B cell (primary cell): ENCODE measurements at regions not wholly inside any gene's neighbourhood (a gene's known extent, or its start where the extent isn't known, plus 50 kb on each side); places are given as distances from the start of the nearest gene placed in this dataset.

ENCODE experiments used
- ATAC-seq: fragments of 200-7000 bp; cut with Tn5 transposase; one replicate; pipeline ENCODE4 v1.10.0; 2021; ENCODE audit warnings: low read depth, mild to moderate bottlenecking, moderate number of reproducible peaks, moderate library complexity
- CTCF ChIA-PET: fragments of 350-600 bp; sonication (Branson Sonifier 250); formaldehyde crosslinking; loops from one replicate; lab custom pipeline; 2021; ENCODE audit warnings: antibody characterized with exemption, inconsistent platforms; lab: Charles Lee
- POLR2A ChIA-PET: fragments of 350-600 bp; sonication (Branson Sonifier 250); formaldehyde crosslinking; loops from one replicate; lab custom pipeline; 2021; ENCODE audit warnings: antibody characterized with exemption; lab: Charles Lee
- DNase-seq: peaks from one replicate; pipeline ENCODE4 v3.0.0; 2013
- H2AFZ ChIP-seq: 2 replicates; pipeline ENCODE4 v1.6.1; 2012; ENCODE audit warnings: mild to moderate bottlenecking, low read depth, low read length; ENCODE audit not compliant: insufficient read depth, poor library complexity, severe bottlenecking
- H3K27ac ChIP-seq, 2 donors: 1 replicate in 1 of 2; 2 replicates in 1 of 2; pipeline ENCODE4 v1.5.1; 2012 to 2013; ENCODE audit warnings: low read length in 2 of 2, mild to moderate bottlenecking in 2 of 2, moderate library complexity in 1 of 2
- H3K27me3 ChIP-seq, 4 experiments: fragments of 200-600 bp in 1 of 4; sonication (generic) in 1 of 4; replicated peaks in 1 of 4; 1 replicate in 2 of 4; 2 replicates in 2 of 4; pipeline versions ENCODE4 v1.6.1 to v1.7.0; 2013 to 2016; ENCODE audit warnings: low read length in 3 of 4, mild to moderate bottlenecking in 2 of 4, mixed read lengths in 1 of 4, moderate library complexity in 1 of 4; ENCODE audit not compliant: insufficient read depth in 4 of 4, control insufficient read depth in 3 of 4; ENCODE audit errors: control extremely low read depth in 1 of 4
- H3K36me3 ChIP-seq, 2 experiments: replicated peaks in 1 of 2; 1 replicate in 1 of 2; 2 replicates in 1 of 2; pipeline versions ENCODE4 v1.6.1 to v1.7.1; 2013; ENCODE audit warnings: low read length in 1 of 2; ENCODE audit not compliant: insufficient read depth in 2 of 2, control insufficient read depth in 1 of 2; ENCODE audit errors: control extremely low read depth in 1 of 2, extremely low read depth in 1 of 2
- H3K4me1 ChIP-seq, 2 donors: fragments of 200-600 bp in 1 of 2; sonication (generic) in 1 of 2; 1 replicate in 1 of 2; 2 replicates in 1 of 2; pipeline versions ENCODE4 v1.5.1 to v1.6.1; 2013 to 2017; ENCODE audit warnings: low read length in 2 of 2; ENCODE audit not compliant: control insufficient read depth in 2 of 2, insufficient read depth in 2 of 2
- H3K4me2 ChIP-seq: replicated peaks from 2 replicates; pipeline ENCODE3; 2012; ENCODE audit warnings: mild to moderate bottlenecking, low read depth, low read length; ENCODE audit not compliant: poor library complexity, severe bottlenecking
- H3K4me3 ChIP-seq, 5 experiments: fragments of 200-600 bp in 1 of 5; sonication (generic) in 1 of 5; 1 replicate in 3 of 5; 2 replicates in 2 of 5; pipeline versions ENCODE4 v1.5.1 to v1.7.0; 2011 to 2016; ENCODE audit warnings: low read length in 4 of 5, mild to moderate bottlenecking in 4 of 5, low read depth in 2 of 5, control low read depth in 1 of 5, moderate library complexity in 1 of 5; ENCODE audit not compliant: insufficient read depth in 1 of 5; ENCODE audit errors: control extremely low read depth in 1 of 5, extremely low read depth in 1 of 5
- H3K79me2 ChIP-seq: fragments of 200-600 bp; sonication (generic); one replicate; pipeline ENCODE4 v1.6.0; 2016; ENCODE audit warnings: low read length; ENCODE audit not compliant: control insufficient read depth, insufficient read depth
- H3K9ac ChIP-seq: fragments of 200-600 bp; sonication (generic); 2 replicates; pipeline ENCODE4 v1.6.1; 2017; ENCODE audit warnings: mild to moderate bottlenecking, low read length, moderate library complexity
- H3K9me3 ChIP-seq, 3 donors: one replicate each; pipeline versions ENCODE4 v1.6.1 to v1.7.1; 2013; ENCODE audit warnings: low read length in 2 of 3; ENCODE audit not compliant: control insufficient read depth in 2 of 3, insufficient read depth in 1 of 3; ENCODE audit errors: control extremely low read depth in 1 of 3
- H4K20me1 ChIP-seq: 2 replicates; pipeline ENCODE4 v1.6.0; 2012; ENCODE audit warnings: mild to moderate bottlenecking, low read length; ENCODE audit not compliant: insufficient read depth, control insufficient read depth, poor library complexity, severe bottlenecking
- H3K27ac Mint-ChIP-seq: one replicate; pipeline ENCODE4 v1.8.0; 2021; ENCODE audit warnings: mixed read lengths
- H3K27me3 Mint-ChIP-seq: one replicate; pipeline ENCODE4 v1.8.0; 2021; ENCODE audit warnings: mixed read lengths
- H3K4me1 Mint-ChIP-seq: one replicate; pipeline ENCODE4 v1.8.0; 2021; ENCODE audit warnings: mixed read lengths
- H3K4me3 Mint-ChIP-seq: one replicate; pipeline ENCODE4 v1.8.0; 2021; ENCODE audit warnings: mixed read lengths
- H3K9me3 Mint-ChIP-seq: one replicate; pipeline ENCODE4 v1.8.0; 2022; ENCODE audit warnings: mixed read lengths; ENCODE audit not compliant: insufficient read depth
- EZH2 ChIP-seq: IDR thresholded peaks from 2 replicates; pipeline ENCODE4 v1.6.1; 2012; ENCODE audit warnings: borderline replicate concordance, low read depth, mild to moderate bottlenecking, moderate library complexity, low read length; ENCODE audit not compliant: insufficient read depth, poor library complexity, severe bottlenecking
- WGBS: methylation state at CpG from one replicate; pipeline ENCODE4 v1.1.5; 2013; ENCODE audit warnings: missing lambda C conversion rate; ENCODE audit not compliant: insufficient coverage; 5-methylcytosine and 5-hydroxymethylcytosine counted together
- intact Hi-C: fragments of 100-400 bp; cut with micrococcal nuclease; formaldehyde crosslinking; loops from one replicate; pipeline ENCODE4 v1.10.0; 2022
- TF ChIP-seq, protein P1 (sequence below): fragments of 200-600 bp; IDR thresholded peaks from one replicate; pipeline ENCODE4 v1.8.0; 2022; ENCODE audit warnings: antibody characterized with exemption, mild to moderate bottlenecking

- Mint-ChIP-seq H3K4me1 (peaks cover 4% of the 10 kb centered on the region), H3K27me3 (peaks cover 14% of the 10 kb centered on the region), H3K27ac (no peak overlapping the region), H3K9me3 (no peaks in the 10 kb centered on the region), H3K4me3 (no peak overlapping the region)
- DNase-seq: no peak
- Histone ChIP-seq H3K27ac (no peak overlapping the region), H3K27me3 (peaks cover 0 to 3% (median 0%) of the 10 kb centered on the region in 4 experiments), H3K4me3 (no peak overlapping the region), H3K9ac (no peak overlapping the region), H4K20me1 (no peaks in the 10 kb centered on the region), H2AFZ (no peak overlapping the region), H3K9me3 (no peaks in the 10 kb centered on the region), H3K4me2 (no peak overlapping the region), H3K36me3 (no peaks in the 10 kb centered on the region), H3K4me1 (peaks cover 1% of the 10 kb centered on the region in 2 donors), H3K79me2 (no peaks in the 10 kb centered on the region)
- TF ChIP-seq EZH2: no peak
- TF ChIP-seq, protein P1, sequence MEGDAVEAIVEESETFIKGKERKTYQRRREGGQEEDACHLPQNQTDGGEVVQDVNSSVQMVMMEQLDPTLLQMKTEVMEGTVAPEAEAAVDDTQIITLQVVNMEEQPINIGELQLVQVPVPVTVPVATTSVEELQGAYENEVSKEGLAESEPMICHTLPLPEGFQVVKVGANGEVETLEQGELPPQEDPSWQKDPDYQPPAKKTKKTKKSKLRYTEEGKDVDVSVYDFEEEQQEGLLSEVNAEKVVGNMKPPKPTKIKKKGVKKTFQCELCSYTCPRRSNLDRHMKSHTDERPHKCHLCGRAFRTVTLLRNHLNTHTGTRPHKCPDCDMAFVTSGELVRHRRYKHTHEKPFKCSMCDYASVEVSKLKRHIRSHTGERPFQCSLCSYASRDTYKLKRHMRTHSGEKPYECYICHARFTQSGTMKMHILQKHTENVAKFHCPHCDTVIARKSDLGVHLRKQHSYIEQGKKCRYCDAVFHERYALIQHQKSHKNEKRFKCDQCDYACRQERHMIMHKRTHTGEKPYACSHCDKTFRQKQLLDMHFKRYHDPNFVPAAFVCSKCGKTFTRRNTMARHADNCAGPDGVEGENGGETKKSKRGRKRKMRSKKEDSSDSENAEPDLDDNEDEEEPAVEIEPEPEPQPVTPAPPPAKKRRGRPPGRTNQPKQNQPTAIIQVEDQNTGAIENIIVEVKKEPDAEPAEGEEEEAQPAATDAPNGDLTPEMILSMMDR: no peak
- no peak for ATAC-seq
- intact Hi-C loops: no loop called here
- ChIA-PET CTCF (no interaction called here), POLR2A (no interaction called here)
- WGBS: no CpG with 5 or more reads among the region's 1 CpG
Observed at GRCh38 chr10:113376428-113376827, 176.4 kb upstream of the HABP2 start.

GRCh38 chr10:113379091-113379490 lies 173.8 kb upstream of the HABP2 start:
- Mint-ChIP-seq H3K4me3 (no peak overlapping the region), H3K9me3 (no peaks in the 10 kb centered on the region), H3K4me1 (peaks cover 14% of the 10 kb centered on the region), H3K27ac (no peak overlapping the region), H3K27me3 (peaks cover 8% of the 10 kb centered on the region)
- H2AFZ ChIP-seq: no peak overlapping the region
- no peak for ATAC-seq
- TF ChIP-seq EZH2: no peak
- TF ChIP-seq, protein P1: no peak
- no peaks in the 10 kb centered on the region for H3K36me3 ChIP-seq
- intact Hi-C loops: no loop called here
- no peak overlapping the region for H3K4me3 ChIP-seq
- POLR2A ChIA-PET: no interaction called here
- no peaks in the 10 kb centered on the region for H3K79me2 ChIP-seq
- no peak overlapping the region for H3K27ac ChIP-seq
- peaks cover 12% of the 10 kb centered on the region in 2 donors for H3K4me1 ChIP-seq
- no peak overlapping the region for H3K4me2 ChIP-seq
- WGBS: no CpG with 5 or more reads among the region's 1 CpG
- CTCF ChIA-PET: no interaction called here
- H4K20me1 ChIP-seq: no peaks in the 10 kb centered on the region
- no peak for DNase-seq
- no peak overlapping the region for H3K9ac ChIP-seq
- no peaks in the 10 kb centered on the region for H3K9me3 ChIP-seq
- H3K27me3 ChIP-seq: no peaks in the 10 kb centered on the region
